ENCODE measurements at regions not wholly inside any gene's neighbourhood (a gene's known extent, or its start where the extent isn't known, plus 50 kb on each side); places are given as distances from the start of the nearest gene placed in this dataset.

GRCh38 chr2:120859128-120859527, 123.5 kb downstream of the GLI2 start:
- Histone ChIP-seq H3K9me3 (no peaks in the 10 kb centered on the region), H3K4me2 (no peak overlapping the region), H3K27ac (0 out of 6 replicates have a peak overlapping the region, but pooled peaks of 1 of the 2 experiments have one; percentile 40), H3K4me1 (peaks cover 28% of the 10 kb centered on the region), H3K4me3 (no peak overlapping the region)
- CTCF ChIA-PET = interaction anchor here (1.1 to 1.5 kb wide), 2 partner anchors 10 to 37 kb away, joined by 4 read pairs; no protein-coding TSS in a partner anchor
- DNase-seq (ENCODE audit: low read depth in 1 of 2, low spot score in 1 of 2) = no peak
- WGBS (ENCODE audit: missing lambda C conversion rate) = 68% methylated on average over 4 of the region's 4 CpGs
- TF ChIP-seq, protein P1, sequence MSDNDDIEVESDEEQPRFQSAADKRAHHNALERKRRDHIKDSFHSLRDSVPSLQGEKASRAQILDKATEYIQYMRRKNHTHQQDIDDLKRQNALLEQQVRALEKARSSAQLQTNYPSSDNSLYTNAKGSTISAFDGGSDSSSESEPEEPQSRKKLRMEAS (IDR thresholded peaks at IDR 0.05) = no peak
- TF ChIP-seq MYC (IDR thresholded peaks at IDR 0.05; ENCODE audit: borderline replicate concordance, low read length) (no peak), KDM5A (IDR thresholded peaks at IDR 0.05) (no peak), MAZ (IDR thresholded peaks at IDR 0.05; ENCODE audit: borderline replicate concordance, low read depth, low read length) (no peak), ZC3H11A (IDR thresholded peaks at IDR 0.05) (no peak)
- no peak for ATAC-seq
- POLR2A ChIA-PET = no interaction called here
- FAIRE-seq = no peak

- ATAC-seq = no peak
- H3K9me3 ChIP-seq = no peaks in the 10 kb centered on the region
- CTCF ChIA-PET = interaction anchor here (0.7 to 1.6 kb wide), 2 partner anchors 9 to 12 kb away, joined by 4 read pairs; no protein-coding TSS in a partner anchor
- POLR2A ChIA-PET = no interaction called here
- no peak for FAIRE-seq
- H3K4me1 ChIP-seq = peaks cover 37% of the 10 kb centered on the region
- TF ChIP-seq POLR2AphosphoS2 (conservative IDR thresholded peaks at IDR 0.05; ENCODE audit: low read length) (no peak), ZNF302 (CRISPR knock-in tag; IDR thresholded peaks at IDR 0.05) (no peak), HMGXB4 (CRISPR knock-in tag; IDR thresholded peaks at IDR 0.05; ENCODE audit: borderline replicate concordance) (no peak), FOXS1 (CRISPR knock-in tag; IDR thresholded peaks at IDR 0.05) (no peak), RAD21 (conservative IDR thresholded peaks at IDR 0.05 in 1 of 2, IDR thresholded peaks at IDR 0.05 in 1 of 2) (no peak), RCOR1 (IDR thresholded peaks at IDR 0.05; ENCODE audit: low read depth, low read length) (no peak), JUN (IDR thresholded peaks at IDR 0.05) (no peak), ZC3H11A (IDR thresholded peaks at IDR 0.05) (no peak), ZSCAN20 (CRISPR knock-in tag; IDR thresholded peaks at IDR 0.05) (no peak), EP300 (IDR thresholded peaks at IDR 0.05) (no peak), CHD2 (IDR thresholded peaks at IDR 0.05; ENCODE audit: low read length, partially characterized antibody) (no peak), GATA3 (IDR thresholded peaks at IDR 0.05; ENCODE audit: borderline replicate concordance) (no peak)
- H3K4me3 ChIP-seq = no peak overlapping the region
- H3K27ac ChIP-seq = peak overlapping the region in 1 of 2 experiments; percentile 17; a peak in 1 of 6 replicates
- no peak for DNase-seq (ENCODE audit: low read depth in 1 of 2, low spot score in 1 of 2)
- 90% methylated on average over 13 of the region's 14 CpGs for WGBS (ENCODE audit: missing lambda C conversion rate)
- H3K4me2 ChIP-seq = no peak overlapping the region
These were observed 124.3 kb downstream of the GLI2 start for GRCh38 chr2:120859814-120860578.

DNA sequence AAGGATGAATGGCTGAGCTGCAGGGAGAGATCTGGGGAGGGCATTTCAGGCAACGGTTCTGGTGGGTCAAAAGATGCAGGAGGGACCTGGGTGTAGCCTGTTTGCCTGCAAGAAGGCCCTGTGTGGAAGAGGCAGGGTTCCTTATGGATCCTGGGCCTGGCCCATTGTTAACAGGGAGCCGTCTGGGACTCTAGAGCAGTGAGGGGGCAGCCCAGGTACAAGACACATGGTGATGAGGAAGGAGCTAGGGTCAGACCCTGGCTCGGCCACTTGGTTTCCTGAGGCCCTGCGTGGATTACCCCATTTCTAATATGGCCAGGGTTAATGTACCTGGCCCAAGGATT, 124.9 kb downstream of the GLI2 start:
- ChIA-PET POLR2A (no interaction called here), CTCF (interaction anchor here (0.8 to 1.6 kb wide), 2 partner anchors 8 to 165 kb away, joined by 4 read pairs; no protein-coding TSS in a partner anchor)
- no peak for FAIRE-seq
- WGBS (ENCODE audit: missing lambda C conversion rate) = 96% methylated on average over 4 of the region's 4 CpGs
- no peak overlapping the region for H3K4me2 ChIP-seq
- TF ChIP-seq, protein P2, sequence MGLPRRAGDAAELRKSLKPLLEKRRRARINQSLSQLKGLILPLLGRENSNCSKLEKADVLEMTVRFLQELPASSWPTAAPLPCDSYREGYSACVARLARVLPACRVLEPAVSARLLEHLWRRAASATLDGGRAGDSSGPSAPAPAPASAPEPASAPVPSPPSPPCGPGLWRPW (IDR thresholded peaks at IDR 0.05) = no peak
- no peak for TF ChIP-seq RAD21 (conservative IDR thresholded peaks at IDR 0.05 in 1 of 2, IDR thresholded peaks at IDR 0.05 in 1 of 2)
- no peak for TF ChIP-seq USF2 (IDR thresholded peaks at IDR 0.05)
- no peak for TF ChIP-seq CHD2 (IDR thresholded peaks at IDR 0.05; ENCODE audit: low read length, partially characterized antibody)
- no peak for TF ChIP-seq KDM5A (IDR thresholded peaks at IDR 0.05)
- TF ChIP-seq PBX3 (IDR thresholded peaks at IDR 0.05) = no peak
- TF ChIP-seq EHMT2 (IDR thresholded peaks at IDR 0.05; ENCODE audit: low read depth) = no peak
- no peak for TF ChIP-seq HEYL (CRISPR knock-in tag; IDR thresholded peaks at IDR 0.05)
- no peak for TF ChIP-seq SREBF2 (IDR thresholded peaks at IDR 0.05)
- TF ChIP-seq HOXB13 (CRISPR knock-in tag; IDR thresholded peaks at IDR 0.05; ENCODE audit: low read depth) = no peak
- ATAC-seq = no peak
- H3K4me1 ChIP-seq = peaks cover 41% of the 10 kb centered on the region
- H3K4me3 ChIP-seq = no peak overlapping the region
- DNase-seq (ENCODE audit: low read depth in 1 of 2, low spot score in 1 of 2) = no peak
- peak overlapping the region in 1 of 2 experiments; percentile 17; a peak in 1 of 6 replicates for H3K27ac ChIP-seq
- no peaks in the 10 kb centered on the region for H3K9me3 ChIP-seq
